NCI-H1105 (cell line): ENCODE measurements at regions not wholly inside any gene's neighbourhood (a gene's known extent, or its start where the extent isn't known, plus 50 kb on each side); places are given as distances from the start of the nearest gene placed in this dataset.

Source experiments
- DNase-seq: peaks from one replicate; lab custom pipeline; 2025; lab: John Stamatoyannopoulos, UW

- no peak for DNase-seq
Observed at GRCh38 chr5:13477118-13477737, 467.3 kb downstream of the DNAH5 start.

GRCh38 chr5:13472842-13473241 is 471.6 kb downstream of the DNAH5 start:
- no peak for DNase-seq

GRCh38 chr5:13470975-13471374 is 473.5 kb downstream of the DNAH5 start:
- no peak for DNase-seq

- no peak for DNase-seq
Observed at GRCh38 chr5:13470263-13470662, 474.2 kb downstream of the DNAH5 start.

- DNase-seq: no peak
Observed at GRCh38 chr5:13464532-13465193, 479.8 kb downstream of the DNAH5 start.

- DNase-seq: no peak
Observed at GRCh38 chr5:13460587-13460986, 483.9 kb downstream of the DNAH5 start.

- no peak for DNase-seq
Observed at GRCh38 chr5:13454050-13454449, 490.4 kb downstream of the DNAH5 start.

- DNase-seq: no peak
Observed at GRCh38 chr5:13448843-13449242, 495.6 kb downstream of the DNAH5 start.

GRCh38 chr5:13439430-13439829 is 505.1 kb downstream of the DNAH5 start:
- no peak for DNase-seq

GRCh38 chr5:13427827-13428557 is 516.5 kb downstream of the DNAH5 start:
- no peak for DNase-seq

GRCh38 chr5:13412040-13412595 is 532.4 kb downstream of the DNAH5 start:
- DNase-seq: peak; percentile 50

GRCh38 chr5:13408616-13409015 is 535.9 kb downstream of the DNAH5 start:
- no peak for DNase-seq

GRCh38 chr5:13403351-13403750 is 541.1 kb downstream of the DNAH5 start:
- no peak for DNase-seq

GRCh38 chr5:13385066-13385465 is 559.4 kb downstream of the DNAH5 start:
- no peak for DNase-seq

GRCh38 chr5:13382232-13382631 is 562.3 kb downstream of the DNAH5 start:
- no peak for DNase-seq

GRCh38 chr5:13378091-13378490 is 566.4 kb downstream of the DNAH5 start:
- no peak for DNase-seq

- no peak for DNase-seq
Observed at GRCh38 chr5:13359344-13359743, 585.1 kb downstream of the DNAH5 start.

GRCh38 chr5:13358342-13358741 is 586.1 kb downstream of the DNAH5 start:
- DNase-seq: no peak

- DNase-seq: no peak
Observed at GRCh38 chr5:13357929-13358328, 586.6 kb downstream of the DNAH5 start.

- no peak for DNase-seq
Observed at GRCh38 chr5:13356226-13356625, 588.3 kb downstream of the DNAH5 start.

- no peak for DNase-seq
Observed at GRCh38 chr5:13354611-13355010, 589.9 kb downstream of the DNAH5 start.

- DNase-seq: no peak
Observed at GRCh38 chr5:13350767-13351166, 593.7 kb downstream of the DNAH5 start.

GRCh38 chr5:13348568-13348967 is 595.9 kb downstream of the DNAH5 start:
- DNase-seq: no peak
